GM19239 (cell line): ENCODE measurements at regions not wholly inside any gene's neighbourhood (a gene's known extent, or its start where the extent isn't known, plus 50 kb on each side); places are given as distances from the start of the nearest gene placed in this dataset.
"Not testable (repeated sequence)": the region's sequence is repeated elsewhere in the genome, so short reads cannot be mapped to it uniquely, and the experiment has no call there.

Source experiments
- DNase-seq: peaks from one replicate; pipeline ENCODE4 v3.0.0; 2011; ENCODE audit warnings: low spot score; ENCODE audit not compliant: insufficient read length
- FAIRE-seq: peaks from 2 replicates; lab custom pipeline; 2011; peaks lifted over from hg19 to GRCh38; lab: Jason Lieb, UNC

GRCh38 chr2:57373530-57373929 lies 673.1 kb upstream of the VRK2 start:
- DNase-seq (no peak), FAIRE-seq (no peak)

GRCh38 chr2:57376985-57377384 lies 669.6 kb upstream of the VRK2 start:
- no peak for FAIRE-seq
- no peak for DNase-seq

GRCh38 chr2:57386305-57386704 lies 660.3 kb upstream of the VRK2 start:
- FAIRE-seq, result no peak
- no peak for DNase-seq

GRCh38 chr2:57396355-57397098 lies 650.1 kb upstream of the VRK2 start:
- FAIRE-seq (no peak), DNase-seq (no peak)

GRCh38 chr2:57397550-57398360 lies 648.9 kb upstream of the VRK2 start:
- DNase-seq, result no peak
- no peak for FAIRE-seq

GRCh38 chr2:57399057-57399456 lies 647.5 kb upstream of the VRK2 start:
- FAIRE-seq, result no peak
- no peak for DNase-seq

GRCh38 chr2:57402096-57402495 lies 644.5 kb upstream of the VRK2 start:
- no peak for DNase-seq
- no peak for FAIRE-seq

- no peak for DNase-seq
- no peak for FAIRE-seq
Observed at GRCh38 chr2:57402755-57403154, 643.9 kb upstream of the VRK2 start.

- no peak for DNase-seq
- no peak for FAIRE-seq
Observed at GRCh38 chr2:57407772-57408201, 638.8 kb upstream of the VRK2 start.

- FAIRE-seq, result no peak
- no peak for DNase-seq
Observed at GRCh38 chr2:57408587-57408986, 638.0 kb upstream of the VRK2 start.

GRCh38 chr2:57417007-57417406 lies 629.6 kb upstream of the VRK2 start:
- DNase-seq (no peak), FAIRE-seq (no peak)

- not testable (repeated sequence) for DNase-seq, FAIRE-seq
Observed at GRCh38 chr2:57418859-57419346, 627.7 kb upstream of the VRK2 start.

- DNase-seq (no peak), FAIRE-seq (no peak)
Observed at GRCh38 chr2:57429831-57430230, 616.8 kb upstream of the VRK2 start.

GRCh38 chr2:57432528-57432927 lies 614.1 kb upstream of the VRK2 start:
- DNase-seq, result no peak
- FAIRE-seq, result no peak

- FAIRE-seq (no peak), DNase-seq (no peak)
Observed at GRCh38 chr2:57434441-57434840, 612.2 kb upstream of the VRK2 start.

- DNase-seq, result no peak
- no peak for FAIRE-seq
Observed at GRCh38 chr2:57434972-57435371, 611.6 kb upstream of the VRK2 start.

GRCh38 chr2:57437077-57437476 lies 609.5 kb upstream of the VRK2 start:
- FAIRE-seq (no peak), DNase-seq (no peak)

- no peak for DNase-seq
- no peak for FAIRE-seq
Observed at GRCh38 chr2:57440437-57440836, 606.2 kb upstream of the VRK2 start.

GRCh38 chr2:57443086-57443485 lies 603.5 kb upstream of the VRK2 start:
- DNase-seq (no peak), FAIRE-seq (no peak)

- DNase-seq (no peak), FAIRE-seq (no peak)
Observed at GRCh38 chr2:57443973-57444521, 602.6 kb upstream of the VRK2 start.
